Thyroid gland (tissue), 4 donors: ENCODE measurements at regions not wholly inside any gene's neighbourhood (a gene's known extent, or its start where the extent isn't known, plus 50 kb on each side); places are given as distances from the start of the nearest gene placed in this dataset.

Experiments
- POLR2A ChIP-seq, 2 donors: fragments of 450-650 bp; IDR thresholded peaks; one replicate each; pipeline ENCODE4 v1.6.1; 2017; ENCODE audit warnings: antibody characterized with exemption in 2 of 2, mild to moderate bottlenecking in 2 of 2, moderate library complexity in 1 of 2
- TF ChIP-seq, protein P1 (sequence below), 6 experiments: fragments of 200-600 bp in 3 of 6; fragments of 450-650 bp in 3 of 6; sonication (generic) in 3 of 6; IDR thresholded peaks; one replicate each; pipeline ENCODE4 v1.5.1; 2016 to 2019; ENCODE audit warnings: antibody characterized with exemption in 6 of 6, mild to moderate bottlenecking in 2 of 6, inconsistent platforms in 1 of 6, moderate library complexity in 1 of 6

DNA sequence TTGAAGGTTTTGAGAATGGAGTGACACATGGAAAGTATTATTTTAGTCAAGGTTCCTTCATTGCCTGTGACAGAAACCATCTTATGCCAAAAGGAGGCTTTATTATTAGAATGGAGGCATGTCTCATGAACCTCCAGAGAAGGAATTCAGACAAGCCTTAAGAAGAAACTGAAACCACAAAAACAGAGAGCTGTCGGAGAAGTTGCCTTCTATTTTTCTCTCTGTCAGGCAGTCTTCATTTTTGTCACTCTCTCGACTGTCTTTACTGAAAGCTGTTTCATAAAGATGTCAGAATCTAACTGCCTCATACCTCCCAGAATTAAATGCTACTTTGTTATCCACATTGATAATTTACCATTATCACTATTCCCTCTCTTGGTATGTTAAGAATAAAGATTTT lies 434.7 kb upstream of the ADGRL4 start:
- TF ChIP-seq, protein P1, sequence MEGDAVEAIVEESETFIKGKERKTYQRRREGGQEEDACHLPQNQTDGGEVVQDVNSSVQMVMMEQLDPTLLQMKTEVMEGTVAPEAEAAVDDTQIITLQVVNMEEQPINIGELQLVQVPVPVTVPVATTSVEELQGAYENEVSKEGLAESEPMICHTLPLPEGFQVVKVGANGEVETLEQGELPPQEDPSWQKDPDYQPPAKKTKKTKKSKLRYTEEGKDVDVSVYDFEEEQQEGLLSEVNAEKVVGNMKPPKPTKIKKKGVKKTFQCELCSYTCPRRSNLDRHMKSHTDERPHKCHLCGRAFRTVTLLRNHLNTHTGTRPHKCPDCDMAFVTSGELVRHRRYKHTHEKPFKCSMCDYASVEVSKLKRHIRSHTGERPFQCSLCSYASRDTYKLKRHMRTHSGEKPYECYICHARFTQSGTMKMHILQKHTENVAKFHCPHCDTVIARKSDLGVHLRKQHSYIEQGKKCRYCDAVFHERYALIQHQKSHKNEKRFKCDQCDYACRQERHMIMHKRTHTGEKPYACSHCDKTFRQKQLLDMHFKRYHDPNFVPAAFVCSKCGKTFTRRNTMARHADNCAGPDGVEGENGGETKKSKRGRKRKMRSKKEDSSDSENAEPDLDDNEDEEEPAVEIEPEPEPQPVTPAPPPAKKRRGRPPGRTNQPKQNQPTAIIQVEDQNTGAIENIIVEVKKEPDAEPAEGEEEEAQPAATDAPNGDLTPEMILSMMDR (IDR thresholded peaks at IDR 0.05): no peak
- no peak for TF ChIP-seq POLR2A (IDR thresholded peaks at IDR 0.05)
